ENCODE measurements at regions not wholly inside any gene's neighbourhood (a gene's known extent, or its start where the extent isn't known, plus 50 kb on each side); places are given as distances from the start of the nearest gene placed in this dataset.

DNA sequence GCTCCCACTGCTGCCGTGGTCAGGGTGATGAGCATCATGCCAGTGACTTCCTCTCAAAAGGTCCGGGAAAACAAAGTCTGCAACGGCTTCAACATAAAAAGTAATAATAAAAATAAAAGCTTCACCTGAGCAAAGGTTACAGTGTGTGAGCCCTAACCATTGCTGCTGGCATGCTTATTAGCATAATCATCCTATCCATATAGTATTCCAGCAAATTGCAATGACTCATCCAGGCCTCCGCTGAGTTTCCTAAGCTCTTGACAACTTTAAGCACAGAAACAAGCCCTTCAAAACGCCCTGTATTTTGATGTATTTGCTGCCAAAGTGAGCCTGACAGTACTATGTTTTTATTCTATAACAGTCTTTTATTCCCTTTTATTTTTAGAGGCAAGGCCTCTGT, 100.5 kb downstream of the AASDH start:
- DNase-seq (ENCODE audit: low read depth in 2 of 3, low spot score in 2 of 3): no peak

- no peak for DNase-seq (ENCODE audit: low read depth in 2 of 3, low spot score in 2 of 3)
Observed at GRCh38 chr4:56283375-56283774, 103.9 kb downstream of the AASDH start.

DNA sequence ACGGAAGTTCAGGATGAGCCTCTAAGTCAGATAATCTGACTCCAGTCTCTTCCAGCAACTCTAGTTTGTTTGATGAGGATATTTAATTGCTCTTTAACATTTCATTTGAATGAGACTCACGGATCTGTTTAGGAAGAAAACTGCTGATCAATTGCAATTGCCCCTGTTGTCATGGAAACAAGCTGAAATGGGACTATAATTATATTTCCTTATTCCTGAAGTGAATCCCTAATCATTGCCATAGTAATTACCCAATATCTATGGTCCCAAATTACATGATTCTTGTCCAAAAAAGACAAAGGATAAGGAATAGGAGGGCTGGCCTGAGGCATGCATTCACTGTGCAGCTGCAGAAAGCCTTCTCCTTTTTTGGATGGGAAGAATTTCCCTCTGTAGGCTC, 105.3 kb downstream of the AASDH start:
- no peak for DNase-seq (ENCODE audit: low read depth in 2 of 3, low spot score in 2 of 3)

GRCh38 chr4:56276547-56276946, 110.7 kb downstream of the AASDH start:
- DNase-seq (ENCODE audit: low read depth in 2 of 3, low spot score in 2 of 3): no peak

DNA sequence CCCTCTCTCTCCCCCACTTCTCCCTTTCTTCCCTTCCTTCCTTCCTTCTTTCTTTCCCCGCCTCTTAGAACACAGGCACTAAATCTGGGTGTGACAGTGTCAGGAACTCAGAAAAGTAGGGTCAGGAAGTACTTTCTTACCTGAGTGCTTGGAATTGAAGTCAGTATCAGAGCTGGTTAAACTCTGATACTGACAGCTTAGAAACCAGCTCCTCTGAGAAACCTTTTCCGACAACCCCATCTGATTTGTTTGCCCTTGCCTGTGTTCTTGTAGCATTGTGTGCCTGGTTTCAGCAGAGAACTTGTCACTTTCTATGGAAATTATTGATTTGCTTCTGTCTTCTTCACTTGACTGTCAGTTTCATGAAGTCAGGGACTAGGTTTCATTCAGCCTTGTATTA, 113.9 kb downstream of the AASDH start:
- DNase-seq (ENCODE audit: low read depth in 2 of 3, low spot score in 2 of 3): no peak

DNA sequence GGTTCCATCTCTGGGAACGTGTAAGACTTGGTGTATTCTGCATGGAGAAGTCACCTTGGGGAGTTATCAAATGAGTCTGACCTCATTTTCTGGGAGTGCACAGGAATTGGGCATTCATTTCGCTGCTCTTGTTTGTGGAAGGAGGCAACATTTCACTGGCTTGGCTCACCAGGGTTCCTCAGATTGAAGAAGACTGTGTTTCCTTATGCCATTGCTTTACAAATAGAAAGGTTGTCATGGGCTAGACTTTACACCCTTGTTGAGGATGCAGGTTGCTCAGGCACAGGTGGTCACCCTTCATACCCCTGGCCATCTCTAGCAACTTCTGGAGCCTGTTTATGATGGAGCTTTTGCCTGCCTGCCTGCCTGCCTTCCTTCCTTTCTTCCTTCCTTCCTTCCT, 114.4 kb downstream of the AASDH start:
- no peak for DNase-seq (ENCODE audit: low read depth in 2 of 3, low spot score in 2 of 3)

DNA sequence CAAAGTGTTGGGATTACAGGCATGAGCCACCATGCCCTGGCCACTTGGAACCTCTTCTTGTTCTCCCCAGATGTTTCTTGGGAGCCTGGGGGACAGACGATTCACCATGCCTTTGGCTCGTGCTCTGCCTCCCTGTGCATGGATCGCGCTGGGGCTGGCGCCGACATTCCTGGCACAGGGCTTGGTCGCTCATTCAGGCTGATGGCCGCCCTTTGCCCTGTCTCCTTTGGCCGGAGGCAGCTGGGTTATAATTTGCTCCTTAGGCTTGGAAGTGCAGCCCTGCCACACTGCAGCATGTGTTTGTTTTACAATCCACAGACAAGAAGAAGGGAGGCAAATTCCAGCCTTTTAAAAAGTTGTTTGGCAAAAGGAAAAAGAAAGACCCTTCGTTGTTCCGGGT, 115.3 kb downstream of the AASDH start:
- DNase-seq (ENCODE audit: low read depth in 2 of 3, low spot score in 2 of 3): no peak

DNA sequence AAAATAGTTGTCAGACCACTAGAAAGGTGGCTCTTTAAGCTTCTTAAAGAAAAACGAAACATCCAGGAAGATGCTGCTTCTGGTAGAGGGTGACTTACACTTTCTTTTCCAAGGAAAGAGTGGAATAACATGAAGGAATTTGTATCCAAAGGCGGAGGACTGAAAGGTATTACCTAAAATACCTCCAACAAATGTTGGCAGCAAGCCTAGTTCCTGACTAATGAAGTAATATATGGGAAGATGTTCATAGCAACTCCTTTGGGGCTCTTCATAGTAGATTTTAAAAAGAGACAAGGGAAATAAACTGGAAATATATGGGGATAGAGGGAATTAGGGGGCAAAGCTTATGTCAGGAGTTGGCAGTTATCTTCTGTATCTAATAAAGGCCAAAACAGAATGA, 116.2 kb downstream of the AASDH start:
- no peak for DNase-seq (ENCODE audit: low read depth in 2 of 3, low spot score in 2 of 3)

DNA sequence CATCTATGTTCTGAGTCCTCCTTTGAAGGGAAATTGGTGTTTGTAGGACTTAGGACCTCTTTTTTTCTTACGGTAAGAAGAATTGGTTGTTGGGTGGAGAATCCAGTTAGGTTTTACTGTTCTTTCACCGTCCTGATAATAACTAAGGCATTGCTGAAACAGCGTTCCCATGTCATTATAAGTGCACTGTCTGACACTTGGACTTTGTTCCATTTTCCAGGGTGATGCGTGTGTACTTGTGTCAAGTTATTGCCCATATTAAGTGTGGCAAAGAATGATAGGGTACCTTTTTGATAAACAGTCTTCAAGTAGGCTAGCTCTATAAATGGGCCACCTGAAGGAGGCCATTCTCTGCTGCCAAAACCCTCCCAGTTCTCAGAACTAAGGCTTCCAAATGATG, 119.7 kb downstream of the AASDH start:
- no peak for DNase-seq (ENCODE audit: low read depth in 2 of 3, low spot score in 2 of 3)

DNA sequence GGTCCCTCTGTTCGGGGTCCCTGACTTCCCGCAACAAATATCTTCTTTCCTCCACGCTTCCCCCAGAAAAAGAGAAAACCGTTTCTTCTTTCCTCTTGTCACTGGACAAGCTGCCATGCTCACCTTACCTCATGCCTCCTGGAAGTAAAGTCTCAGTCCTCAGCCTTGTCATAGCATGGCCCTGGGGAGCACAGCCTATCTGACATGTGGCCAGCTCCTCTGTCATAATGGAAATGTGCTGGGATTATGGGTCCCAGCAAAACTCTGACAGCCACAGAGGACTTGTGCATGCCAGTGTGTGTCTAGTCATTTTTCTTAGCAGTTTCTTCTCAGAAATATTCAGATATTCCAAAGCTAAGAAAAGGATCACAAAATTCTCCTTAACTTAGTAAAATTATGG, 122.4 kb downstream of the AASDH start:
- DNase-seq (ENCODE audit: low read depth in 2 of 3, low spot score in 2 of 3): no peak

GRCh38 chr4:56261027-56261426, 126.3 kb downstream of the AASDH start:
- no peak for DNase-seq (ENCODE audit: low read depth in 2 of 3, low spot score in 2 of 3)

DNA sequence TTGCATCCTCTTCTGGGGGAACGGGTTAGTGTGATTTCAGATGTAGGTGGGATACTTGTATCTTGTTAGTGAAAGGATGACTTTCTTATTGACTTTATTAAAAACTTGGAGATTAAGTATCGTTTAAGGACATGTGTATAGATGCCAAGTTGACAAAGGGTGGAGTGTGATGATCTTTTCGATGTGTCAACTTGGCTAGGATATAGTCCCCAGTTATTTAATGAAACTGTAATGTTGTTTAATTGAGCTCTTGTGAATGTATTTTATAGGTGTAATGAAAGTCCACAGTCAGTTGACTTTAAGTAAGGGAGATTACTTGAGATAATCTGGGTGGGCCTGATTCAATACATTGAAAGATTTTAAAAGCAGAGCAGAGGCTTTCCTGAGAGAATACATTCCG, 127.0 kb downstream of the AASDH start:
- DNase-seq (ENCODE audit: low read depth in 2 of 3, low spot score in 2 of 3): no peak

DNA sequence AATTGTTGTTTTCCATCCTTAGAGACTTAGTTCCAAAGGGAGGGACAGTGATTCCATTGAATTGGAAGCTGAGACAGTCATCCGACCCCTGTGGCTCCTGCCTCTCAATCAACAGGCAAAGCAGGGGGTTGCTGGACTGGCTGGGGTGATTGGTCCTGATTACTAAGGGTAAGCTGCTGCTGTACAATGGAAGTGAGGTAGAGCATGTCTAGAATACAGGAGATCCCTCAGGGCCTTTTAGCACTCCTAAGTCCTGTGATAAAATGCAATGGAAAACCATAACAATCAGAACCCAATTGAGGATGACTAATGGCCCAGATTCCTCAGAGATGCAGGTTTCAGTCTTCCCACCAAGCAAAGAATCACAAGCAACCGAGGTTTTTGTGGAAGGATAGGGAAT, 127.6 kb downstream of the AASDH start:
- DNase-seq (ENCODE audit: low read depth in 2 of 3, low spot score in 2 of 3): no peak

- no peak for DNase-seq (ENCODE audit: low read depth in 2 of 3, low spot score in 2 of 3)
Observed at GRCh38 chr4:56255820-56256219, 131.5 kb downstream of the AASDH start.

DNA sequence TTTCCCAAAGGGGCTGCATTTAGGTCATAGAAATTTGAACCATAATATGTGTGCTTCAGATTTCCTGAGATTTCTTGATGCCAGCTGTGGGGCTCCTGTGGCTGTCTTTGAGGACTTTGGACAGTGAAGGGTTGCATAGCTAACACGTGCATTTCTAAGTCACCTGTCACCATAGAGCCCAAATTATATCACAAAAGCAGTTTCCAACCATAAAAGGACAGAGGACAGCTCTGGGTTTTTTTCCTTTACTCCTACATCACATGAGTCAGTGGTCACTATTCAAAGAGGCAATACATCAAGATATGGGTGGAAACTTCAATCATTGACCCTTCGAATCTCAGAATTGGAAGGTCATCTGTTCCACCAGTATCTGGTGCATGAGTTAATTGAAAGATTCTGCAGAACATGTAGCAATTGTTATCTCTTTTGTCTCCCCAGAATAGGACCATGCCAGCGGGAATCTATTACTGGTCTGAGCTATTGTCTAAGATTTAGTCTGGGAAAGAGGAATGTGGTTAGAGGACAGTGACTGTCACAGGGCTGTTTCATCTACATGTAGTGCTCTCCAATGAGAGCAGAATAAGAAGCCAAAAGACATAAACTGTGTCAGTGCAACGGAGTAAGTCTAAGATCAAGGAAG, 133.5 kb downstream of the AASDH start:
- no peak for DNase-seq (ENCODE audit: low read depth in 2 of 3, low spot score in 2 of 3)

DNA sequence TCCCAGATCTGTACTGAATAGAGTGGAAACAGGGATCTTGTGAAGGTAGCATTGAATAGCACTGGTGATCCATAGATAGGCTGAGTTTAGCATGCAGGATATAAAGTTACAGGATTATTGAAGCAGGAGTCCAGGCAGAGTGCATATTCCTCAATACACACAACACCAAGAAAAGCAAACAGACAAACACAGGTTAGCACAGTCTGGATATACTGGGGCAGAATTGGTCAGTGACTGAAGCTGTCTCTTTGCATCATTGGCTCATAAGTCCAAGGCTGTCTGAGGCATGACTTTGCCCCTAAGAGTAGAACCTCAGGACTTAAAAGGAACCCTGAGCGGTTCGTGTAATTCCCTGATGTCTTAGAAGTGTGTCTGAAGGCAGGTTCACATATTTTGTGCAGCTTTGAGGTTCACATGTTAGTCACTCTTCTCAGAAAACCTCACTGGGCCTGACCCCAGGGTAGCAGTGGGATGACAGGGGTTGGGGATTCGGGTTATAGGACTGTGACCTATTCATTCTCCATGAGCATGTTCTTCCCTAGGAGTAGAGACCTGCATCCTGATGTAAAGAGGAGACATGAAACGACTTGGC, 134.6 kb downstream of the AASDH start:
- no peak for DNase-seq (ENCODE audit: low read depth in 2 of 3, low spot score in 2 of 3)

DNA sequence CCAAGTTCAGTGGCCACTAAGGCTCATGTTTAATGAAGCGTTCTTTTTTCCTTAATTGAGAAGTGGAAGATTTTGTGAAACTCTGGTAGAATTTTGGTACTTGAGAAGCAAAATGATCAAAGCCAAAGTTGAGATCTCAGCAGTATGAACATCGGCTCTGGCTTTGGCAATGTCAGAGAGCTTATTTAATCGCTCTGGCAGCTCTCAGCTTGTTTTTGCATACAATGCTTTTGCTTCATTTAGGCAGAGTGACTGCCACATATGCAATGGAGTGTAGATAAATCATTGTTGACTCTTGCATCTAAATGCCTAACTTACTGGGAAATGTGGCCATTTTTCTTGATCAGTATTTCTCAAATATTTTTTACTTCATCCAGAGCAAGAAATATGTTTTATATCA, 135.7 kb downstream of the AASDH start:
- no peak for DNase-seq (ENCODE audit: low read depth in 2 of 3, low spot score in 2 of 3)

DNA sequence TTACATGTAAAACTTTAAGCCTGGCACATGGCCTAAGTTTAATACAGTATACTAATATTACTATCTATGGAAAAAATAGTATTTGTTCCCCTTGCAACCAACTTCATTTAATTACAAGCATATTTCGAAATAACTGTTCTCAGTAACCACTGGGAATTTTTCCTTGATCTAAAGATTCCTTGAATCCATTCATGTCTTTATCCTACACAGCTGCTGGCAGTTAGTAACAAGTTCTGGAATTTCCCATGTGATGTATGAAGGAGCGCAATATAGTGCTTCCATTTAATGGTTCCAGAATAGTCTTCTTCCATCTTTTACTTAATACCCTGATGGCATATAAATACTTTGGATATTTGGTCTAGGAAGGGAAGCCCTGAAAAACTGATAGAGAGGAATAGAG, 136.5 kb downstream of the AASDH start:
- DNase-seq (ENCODE audit: low read depth in 2 of 3, low spot score in 2 of 3): no peak

GRCh38 chr4:56247646-56248045, 139.6 kb downstream of the AASDH start:
- no peak for DNase-seq (ENCODE audit: low read depth in 2 of 3, low spot score in 2 of 3)

GRCh38 chr4:56246233-56246610, 141.1 kb downstream of the AASDH start:
- DNase-seq (ENCODE audit: low read depth in 2 of 3, low spot score in 2 of 3): no peak

GRCh38 chr4:56245547-56246232, 141.6 kb downstream of the AASDH start:
- DNase-seq (ENCODE audit: low read depth in 2 of 3, low spot score in 2 of 3): no peak

- no peak for DNase-seq (ENCODE audit: low read depth in 2 of 3, low spot score in 2 of 3)
Observed at GRCh38 chr4:56244681-56245080, 142.6 kb downstream of the AASDH start.

- DNase-seq (ENCODE audit: low read depth in 2 of 3, low spot score in 2 of 3): no peak
Observed at GRCh38 chr4:56243107-56243506, 144.2 kb downstream of the AASDH start.

Data from hematopoietic multipotent progenitor cell (in vitro differentiated cells).